Uterus (tissue), 3 donors: ENCODE measurements at regions not wholly inside any gene's neighbourhood (a gene's known extent, or its start where the extent isn't known, plus 50 kb on each side); places are given as distances from the start of the nearest gene placed in this dataset.

Experiments used
- DNase-seq, 2 donors: peaks; one replicate each; pipeline ENCODE4 v3.0.0-alpha.2; 2019 to 2020
- H3K27ac ChIP-seq, 2 donors: fragments of 200-600 bp; sonication (generic); 1 replicate in 1 of 2; 2 replicates in 1 of 2; pipeline ENCODE4 v1.5.1; 2016 to 2018
- H3K27me3 ChIP-seq, 2 donors: fragments of 200-600 bp; sonication (generic); one replicate each; pipeline ENCODE4 v1.5.1; 2018 to 2019; ENCODE audit warnings: control low read depth in 1 of 2
- H3K36me3 ChIP-seq, 2 donors: fragments of 200-600 bp; sonication (generic); one replicate each; pipeline ENCODE4 v1.5.1; 2019; ENCODE audit warnings: control low read depth in 1 of 2
- H3K4me1 ChIP-seq, 2 donors: fragments of 200-600 bp; sonication (generic); one replicate each; pipeline ENCODE4 v1.5.1; 2018 to 2019; ENCODE audit warnings: control low read depth in 1 of 2
- H3K4me3 ChIP-seq, 2 donors: fragments of 200-600 bp; sonication (generic); 1 replicate in 1 of 2; 2 replicates in 1 of 2; pipeline ENCODE4 v1.5.1; 2018 to 2019; ENCODE audit warnings: mild to moderate bottlenecking in 1 of 2
- H3K9me3 ChIP-seq, 2 donors: fragments of 200-600 bp; sonication (generic); one replicate each; pipeline ENCODE4 v1.5.1; 2019; ENCODE audit warnings: control low read depth in 1 of 2
- POLR2A ChIP-seq, 2 donors: fragments of 450-650 bp; IDR thresholded peaks; one replicate each; pipeline ENCODE4 v1.6.1; 2016; ENCODE audit warnings: antibody characterized with exemption in 2 of 2, mild to moderate bottlenecking in 1 of 2, moderate library complexity in 1 of 2
- intact Hi-C: fragments of 100-400 bp; cut with DNase I; formaldehyde crosslinking; loops from one replicate; pipeline ENCODE4 v1.15.1; 2023; ENCODE audit warnings: low total_unique reads
- TF ChIP-seq, protein P1 (sequence below), 4 experiments: fragments of 200-600 bp in 2 of 4; fragments of 450-650 bp in 2 of 4; sonication (generic) in 2 of 4; IDR thresholded peaks; one replicate each; pipeline ENCODE4 v1.5.1; 2016 to 2019; ENCODE audit warnings: antibody characterized with exemption in 4 of 4, mild to moderate bottlenecking in 2 of 4, moderate library complexity in 1 of 4
- donor health status: DM: yes; HTN: yes; CAD: no.

GRCh38 chr12:103073630-103074029 lies 116.2 kb downstream of the ASCL1 start:
- TF ChIP-seq, protein P1, sequence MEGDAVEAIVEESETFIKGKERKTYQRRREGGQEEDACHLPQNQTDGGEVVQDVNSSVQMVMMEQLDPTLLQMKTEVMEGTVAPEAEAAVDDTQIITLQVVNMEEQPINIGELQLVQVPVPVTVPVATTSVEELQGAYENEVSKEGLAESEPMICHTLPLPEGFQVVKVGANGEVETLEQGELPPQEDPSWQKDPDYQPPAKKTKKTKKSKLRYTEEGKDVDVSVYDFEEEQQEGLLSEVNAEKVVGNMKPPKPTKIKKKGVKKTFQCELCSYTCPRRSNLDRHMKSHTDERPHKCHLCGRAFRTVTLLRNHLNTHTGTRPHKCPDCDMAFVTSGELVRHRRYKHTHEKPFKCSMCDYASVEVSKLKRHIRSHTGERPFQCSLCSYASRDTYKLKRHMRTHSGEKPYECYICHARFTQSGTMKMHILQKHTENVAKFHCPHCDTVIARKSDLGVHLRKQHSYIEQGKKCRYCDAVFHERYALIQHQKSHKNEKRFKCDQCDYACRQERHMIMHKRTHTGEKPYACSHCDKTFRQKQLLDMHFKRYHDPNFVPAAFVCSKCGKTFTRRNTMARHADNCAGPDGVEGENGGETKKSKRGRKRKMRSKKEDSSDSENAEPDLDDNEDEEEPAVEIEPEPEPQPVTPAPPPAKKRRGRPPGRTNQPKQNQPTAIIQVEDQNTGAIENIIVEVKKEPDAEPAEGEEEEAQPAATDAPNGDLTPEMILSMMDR (IDR thresholded peaks at IDR 0.05) = no peak
- no peak for TF ChIP-seq POLR2A (IDR thresholded peaks at IDR 0.05)
- Histone ChIP-seq H3K27me3 (no peaks in the 10 kb centered on the region), H3K27ac (no peak overlapping the region), H3K4me1 (no peaks in the 10 kb centered on the region), H3K36me3 (no peaks in the 10 kb centered on the region), H3K4me3 (no peak overlapping the region), H3K9me3 (no peaks in the 10 kb centered on the region)
- no peak for DNase-seq
- intact Hi-C loops = no loop called here

DNA sequence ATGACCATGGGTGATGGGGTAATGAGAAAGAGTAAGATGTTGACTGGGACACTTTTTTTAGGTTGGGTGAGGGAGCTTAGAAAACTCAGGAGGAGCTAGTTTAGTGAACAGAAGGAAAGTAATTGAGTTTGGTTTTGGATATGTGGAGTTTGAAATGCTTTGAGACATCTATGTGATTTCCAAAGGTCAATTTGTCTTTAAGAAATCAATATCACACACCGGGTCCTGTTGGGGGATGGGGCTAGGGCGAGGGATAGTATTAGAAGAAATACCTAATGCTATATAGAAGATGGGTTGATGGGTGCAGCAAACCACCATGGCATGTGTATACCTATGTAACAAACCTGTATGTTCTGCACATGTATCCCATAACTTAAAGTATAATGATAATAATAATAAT lies 118.4 kb downstream of the ASCL1 start:
- Histone ChIP-seq H3K27me3 (no peaks in the 10 kb centered on the region), H3K4me3 (no peak overlapping the region), H3K4me1 (no peaks in the 10 kb centered on the region), H3K27ac (no peak overlapping the region), H3K9me3 (no peaks in the 10 kb centered on the region), H3K36me3 (no peaks in the 10 kb centered on the region)
- intact Hi-C loops = no loop called here
- DNase-seq = no peak
- TF ChIP-seq, protein P1 (IDR thresholded peaks at IDR 0.05) = no peak
- no peak for TF ChIP-seq POLR2A (IDR thresholded peaks at IDR 0.05)

DNA sequence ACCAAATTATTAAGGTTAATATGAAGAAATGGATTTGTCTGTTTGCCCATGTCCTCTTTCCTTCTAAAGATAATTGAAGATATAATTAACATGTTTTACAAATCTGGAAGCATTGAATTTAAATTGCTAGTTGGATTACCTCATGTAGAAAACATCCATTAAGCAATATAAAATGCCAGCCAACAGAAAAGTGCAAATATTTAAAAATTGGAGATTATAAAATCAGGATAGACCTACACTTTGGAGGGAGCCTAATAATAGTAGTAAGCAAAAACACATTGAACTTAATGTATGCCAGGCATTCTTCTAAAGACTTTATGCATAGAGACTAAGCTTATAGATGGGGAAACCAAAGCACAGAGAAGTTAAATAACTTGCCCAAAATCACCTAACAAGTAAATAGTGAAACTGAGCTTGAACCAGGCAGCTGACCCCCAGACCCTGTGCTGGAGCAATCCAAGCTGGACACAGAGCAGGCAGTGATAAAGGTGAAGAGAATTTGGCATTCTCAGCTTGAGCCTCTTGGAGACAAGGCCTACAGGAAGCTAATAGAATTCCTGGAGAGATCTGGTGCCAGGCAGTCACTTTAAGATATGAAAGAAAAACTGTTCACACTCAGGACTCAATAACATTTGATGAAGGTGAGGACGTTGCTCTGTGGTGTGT lies 119.8 kb downstream of the ASCL1 start:
- no peak for DNase-seq
- no peaks in the 10 kb centered on the region for H3K36me3 ChIP-seq
- H3K27ac ChIP-seq = no peak overlapping the region
- no peaks in the 10 kb centered on the region for H3K9me3 ChIP-seq
- intact Hi-C loops = no loop called here
- TF ChIP-seq, protein P1 (IDR thresholded peaks at IDR 0.05) = no peak
- TF ChIP-seq POLR2A (IDR thresholded peaks at IDR 0.05) = no peak
- no peaks in the 10 kb centered on the region for H3K4me1 ChIP-seq
- H3K4me3 ChIP-seq = no peak overlapping the region
- no peaks in the 10 kb centered on the region for H3K27me3 ChIP-seq

DNA sequence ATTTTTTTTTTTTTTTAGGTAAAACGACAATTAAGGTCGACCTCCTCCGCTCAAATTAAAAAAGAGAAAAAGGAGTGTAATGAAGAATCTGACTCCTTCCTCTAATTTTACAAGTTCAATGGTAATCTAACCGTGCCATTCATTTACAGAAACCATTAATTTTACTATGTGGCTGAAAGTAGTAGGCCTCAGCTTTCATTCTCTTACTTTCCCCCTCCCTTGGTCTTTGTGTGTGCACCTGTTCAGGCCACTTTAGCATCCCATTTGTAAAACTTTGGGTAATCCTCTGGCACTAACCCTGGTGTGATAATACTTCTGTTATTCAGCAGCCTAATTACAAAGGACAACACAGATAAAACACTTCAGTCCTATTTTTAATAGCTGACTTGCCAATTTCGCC lies 128.1 kb downstream of the ASCL1 start:
- Histone ChIP-seq H3K36me3 (no peaks in the 10 kb centered on the region), H3K9me3 (no peaks in the 10 kb centered on the region), H3K27ac (no peak overlapping the region), H3K27me3 (no peaks in the 10 kb centered on the region), H3K4me3 (no peak overlapping the region), H3K4me1 (no peaks in the 10 kb centered on the region)
- intact Hi-C loops = no loop called here
- TF ChIP-seq, protein P1 (IDR thresholded peaks at IDR 0.05) = no peak
- TF ChIP-seq POLR2A (IDR thresholded peaks at IDR 0.05) = no peak
- no peak for DNase-seq

DNA sequence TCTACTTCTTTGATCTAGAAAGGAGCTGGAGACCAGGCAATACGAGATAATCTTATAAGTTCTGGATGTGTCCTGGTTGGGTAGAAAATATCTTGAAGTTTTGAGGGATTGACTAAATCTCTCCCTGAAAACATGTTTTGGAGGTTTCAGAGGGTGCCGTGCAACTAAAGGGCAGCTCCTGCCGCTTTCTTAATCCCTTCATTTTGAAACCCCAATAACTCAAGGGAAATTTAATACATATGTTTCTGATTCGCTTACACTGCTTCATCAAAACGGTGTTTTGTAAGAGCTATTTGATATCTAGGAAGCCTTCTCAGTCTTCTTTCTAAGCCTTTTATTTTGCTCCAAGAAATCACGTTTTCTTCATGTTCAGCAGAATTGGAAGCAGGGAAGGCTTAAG lies 129.0 kb downstream of the ASCL1 start:
- Histone ChIP-seq H3K36me3 (no peaks in the 10 kb centered on the region), H3K9me3 (no peaks in the 10 kb centered on the region), H3K27ac (no peak overlapping the region), H3K4me3 (no peak overlapping the region), H3K4me1 (no peaks in the 10 kb centered on the region), H3K27me3 (no peaks in the 10 kb centered on the region)
- no peak for TF ChIP-seq POLR2A (IDR thresholded peaks at IDR 0.05)
- TF ChIP-seq, protein P1 (IDR thresholded peaks at IDR 0.05) = no peak
- intact Hi-C loops = no loop called here
- no peak for DNase-seq
